GM10266 (cell line): ENCODE measurements at regions not wholly inside any gene's neighbourhood (a gene's known extent, or its start where the extent isn't known, plus 50 kb on each side); places are given as distances from the start of the nearest gene placed in this dataset.
"Not testable (repeated sequence)": the region's sequence is repeated elsewhere in the genome, so short reads cannot be mapped to it uniquely, and the experiment has no call there.

Source experiments
- DNase-seq: peaks from one replicate; pipeline ENCODE4 v3.0.0; 2012; ENCODE audit errors: extremely low spot score
- CTCF ChIP-seq: IDR thresholded peaks from 2 replicates; pipeline ENCODE4 v1.5.1; 2012; ENCODE audit warnings: mild to moderate bottlenecking, low read depth; ENCODE audit not compliant: control insufficient read depth, insufficient read depth; ENCODE audit errors: missing control alignments

- no peak for TF ChIP-seq CTCF
- DNase-seq = no peak
Measured at GRCh38 chr6:145155411-145155810, 579.9 kb downstream of the EPM2A start.

GRCh38 chr6:145155873-145156782, 579.2 kb downstream of the EPM2A start:
- DNase-seq = no peak

GRCh38 chr6:145158636-145159035, 576.7 kb downstream of the EPM2A start:
- not testable (repeated sequence) for DNase-seq

More at GRCh38 chr6:145155873-145156782, 579.2 kb downstream of the EPM2A start:
- no peak for TF ChIP-seq CTCF

- no peak for TF ChIP-seq CTCF
- DNase-seq = no peak
Measured at GRCh38 chr6:145159921-145160320, 575.4 kb downstream of the EPM2A start.

GRCh38 chr6:145161501-145161900, 573.8 kb downstream of the EPM2A start:
- DNase-seq = no peak
- no peak for TF ChIP-seq CTCF

GRCh38 chr6:145169726-145170224, 565.5 kb downstream of the EPM2A start:
- no peak for TF ChIP-seq CTCF
- DNase-seq = no peak

GRCh38 chr6:145175470-145175869, 559.9 kb downstream of the EPM2A start:
- DNase-seq = no peak
- no peak for TF ChIP-seq CTCF
